Endothelial cell of umbilical vein (primary cell): ENCODE measurements at regions not wholly inside any gene's neighbourhood (a gene's known extent, or its start where the extent isn't known, plus 50 kb on each side); places are given as distances from the start of the nearest gene placed in this dataset.

Experiments used
- BruUV-seq: library from RNA; stranded (reverse); fragments of 400-500 nt; replicated peaks from 2 replicates; lab custom pipeline; 2021; lab: Mats Ljungman, UMichigan
- CTCF ChIA-PET: fragments of 300-600, 350-600 bp; sonication (Branson Sonifier 250); formaldehyde crosslinking; loops from one replicate; lab custom pipeline; 2021; ENCODE audit warnings: antibody characterized with exemption, inconsistent platforms; lab: Charles Lee
- POLR2A ChIA-PET: fragments of 300-600, 350-600 bp; sonication (Branson Sonifier 250); formaldehyde crosslinking; loops from one replicate; lab custom pipeline; 2021; ENCODE audit warnings: antibody characterized with exemption, inconsistent platforms; lab: Charles Lee
- DNase-seq: peaks from one replicate; pipeline ENCODE4 v3.0.0-alpha.2; 2011; ENCODE audit warnings: low read depth, low spot score
- FAIRE-seq: peaks from 2 replicates; lab custom pipeline; 2011; peaks lifted over from hg19 to GRCh38; lab: Jason Lieb, UNC
- H2AFZ ChIP-seq: 2 replicates; pipeline ENCODE4 v1.6.0; 2012; ENCODE audit warnings: low read depth, low read length, control low read depth, inconsistent platforms
- H3K27ac ChIP-seq: 2 replicates; pipeline ENCODE4 v1.5.1; 2011; ENCODE audit warnings: low read depth, mild to moderate bottlenecking, control low read depth, low read length, moderate library complexity; ENCODE audit not compliant: insufficient read depth
- H3K27me3 ChIP-seq, 2 experiments: 2 replicates each; pipeline versions ENCODE4 v1.6.0 to v1.6.1; 2011; ENCODE audit warnings: low read length in 2 of 2, mixed read lengths in 1 of 2; ENCODE audit not compliant: control insufficient read depth in 2 of 2, insufficient read depth in 2 of 2
- H3K36me3 ChIP-seq, 2 experiments: 2 replicates in 1 of 2; 3 replicates in 1 of 2; pipeline ENCODE4 v1.5.1; 2011; ENCODE audit warnings: low read length in 2 of 2, mild to moderate bottlenecking in 1 of 2, moderate library complexity in 1 of 2; ENCODE audit not compliant: control insufficient read depth in 2 of 2, insufficient read depth in 2 of 2; ENCODE audit errors: extremely low read depth in 1 of 2
- H3K4me1 ChIP-seq: 3 replicates; pipeline ENCODE4 v1.5.1; 2011; ENCODE audit warnings: mild to moderate bottlenecking, low read length; ENCODE audit not compliant: control insufficient read depth, insufficient read depth; ENCODE audit errors: extremely low read depth
- H3K4me2 ChIP-seq: 2 replicates; pipeline ENCODE4 v1.6.1; 2011; ENCODE audit warnings: low read length, control low read depth, mixed read lengths; ENCODE audit not compliant: insufficient read depth
- H3K4me3 ChIP-seq, 3 experiments: fragments of 200-600 bp in 1 of 3; sonication (generic), shearing (Covaris generic) in 1 of 3; replicated peaks in 1 of 3; 2 replicates each; pipeline ENCODE4 v1.5.1; 2011 to 2016; ENCODE audit warnings: control low read depth in 3 of 3, low read length in 3 of 3, mild to moderate bottlenecking in 2 of 3, inconsistent platforms in 1 of 3, low read depth in 1 of 3, moderate library complexity in 1 of 3; ENCODE audit not compliant: insufficient read depth in 1 of 3
- H3K79me2 ChIP-seq: 2 replicates; pipeline ENCODE4 v1.6.0; 2012; ENCODE audit warnings: low read length, inconsistent platforms; ENCODE audit not compliant: control insufficient read depth, insufficient read depth
- H3K9ac ChIP-seq: replicated peaks from 2 replicates; pipeline ENCODE3; 2011; ENCODE audit warnings: low read length, control low read depth; ENCODE audit not compliant: insufficient read depth; ENCODE audit errors: extremely low read depth
- H3K9me1 ChIP-seq: replicated peaks from 3 replicates; pipeline ENCODE4 v1.6.0; 2011; ENCODE audit warnings: mild to moderate bottlenecking, low read length; ENCODE audit not compliant: control insufficient read depth, insufficient read depth; ENCODE audit errors: extremely low read depth
- H3K9me3 ChIP-seq: replicated peaks from 2 replicates; pipeline ENCODE4 v1.5.1; 2012; ENCODE audit warnings: low read length, inconsistent platforms; ENCODE audit not compliant: control insufficient read depth, insufficient read depth
- H4K20me1 ChIP-seq: replicated peaks from 2 replicates; pipeline ENCODE3; 2011; ENCODE audit warnings: mild to moderate bottlenecking, low read length; ENCODE audit not compliant: control insufficient read depth, insufficient read depth; ENCODE audit errors: extremely low read depth
- EZH2 ChIP-seq: IDR thresholded peaks from 2 replicates; pipeline ENCODE4 v1.6.1; 2012; ENCODE audit warnings: borderline replicate concordance, low read depth, mild to moderate bottlenecking, moderate library complexity, low read length, inconsistent platforms; ENCODE audit not compliant: severe bottlenecking
- FOS ChIP-seq: IDR thresholded peaks from 2 replicates; pipeline ENCODE4 v1.6.1; 2011; ENCODE audit warnings: mild to moderate bottlenecking, low read length, moderate library complexity, borderline replicate concordance; ENCODE audit not compliant: insufficient read depth
- GATA2 ChIP-seq: IDR thresholded peaks from 2 replicates; pipeline ENCODE4 v1.7.0; 2011; ENCODE audit warnings: low read depth, mild to moderate bottlenecking, moderate library complexity, mixed read lengths, low read length; ENCODE audit not compliant: insufficient read length, insufficient read depth
- JUN ChIP-seq: IDR thresholded peaks from 2 replicates; pipeline ENCODE4 v1.6.1; 2011; ENCODE audit warnings: borderline replicate concordance, low read depth; ENCODE audit not compliant: insufficient read length, insufficient read depth
- MYC ChIP-seq: IDR thresholded peaks from one replicate; pipeline ENCODE4 v1.6.1; 2011; ENCODE audit warnings: mild to moderate bottlenecking, low read depth, low read length
- POLR2A ChIP-seq: IDR thresholded peaks from 2 replicates; pipeline ENCODE4 v1.6.1; 2012; ENCODE audit warnings: low read depth, mild to moderate bottlenecking, control low read depth, low read length
- POLR2AphosphoS5 ChIP-seq: IDR thresholded peaks from 2 replicates; pipeline ENCODE4 v1.6.1; 2012; ENCODE audit warnings: low read depth, mild to moderate bottlenecking, control low read depth, low read length, moderate library complexity; ENCODE audit not compliant: insufficient read depth
- dilution Hi-C: fragments of 300-500 bp; cut with MboI; formaldehyde crosslinking; loops from one replicate; pipeline ENCODE4 v1.15.0; 2019; ENCODE audit warnings: low sequenced_read_pairs; ENCODE audit not compliant: extremely low pct_ligation_motif_present
- intact Hi-C: fragments of 100-400 bp; cut with micrococcal nuclease; formaldehyde crosslinking; loops from one replicate; pipeline ENCODE4 v1.10.0; 2022
- TF ChIP-seq, protein P1 (sequence below): IDR thresholded peaks from 2 replicates; pipeline ENCODE4 v1.6.1; 2011; ENCODE audit not compliant: insufficient read depth, insufficient read length
- TF ChIP-seq, protein P2 (sequence below), 2 donors: IDR thresholded peaks; 1 replicate in 1 of 2; 2 replicates in 1 of 2; pipeline ENCODE4 v1.5.1; 2011; ENCODE audit warnings: low read length in 2 of 2, mild to moderate bottlenecking in 2 of 2, moderate library complexity in 2 of 2, control low read depth in 1 of 2, inconsistent platforms in 1 of 2, low read depth in 1 of 2; ENCODE audit not compliant: insufficient read depth in 1 of 2; ENCODE audit errors: extremely low read depth in 1 of 2

DNA sequence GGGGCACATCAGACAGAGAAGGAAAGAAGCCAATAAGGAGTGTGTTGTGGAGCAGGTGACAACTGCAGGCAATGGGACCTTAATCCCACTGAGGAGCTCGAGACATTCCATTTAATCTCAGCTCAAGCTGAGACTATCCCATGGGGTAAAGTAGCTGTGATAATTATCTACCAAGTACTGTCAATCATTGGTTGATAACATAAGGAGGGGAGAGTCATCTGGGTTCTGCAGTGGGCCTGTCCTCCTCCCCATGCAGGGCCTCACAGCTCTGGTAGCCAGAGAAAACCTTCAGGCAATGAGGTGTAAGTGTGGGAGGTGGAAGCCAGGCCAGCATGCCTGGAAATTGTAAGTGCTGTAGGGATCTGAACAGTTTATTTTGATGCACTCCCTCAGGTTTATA lies 375.0 kb upstream of the ARID1B start:
- H3K9me1 ChIP-seq = no peaks in the 10 kb centered on the region
- H4K20me1 ChIP-seq = no peaks in the 10 kb centered on the region
- CTCF ChIA-PET = no interaction called here
- no peaks in the 10 kb centered on the region for H3K4me1 ChIP-seq
- H3K36me3 ChIP-seq = no peaks in the 10 kb centered on the region
- H3K9me3 ChIP-seq = no peaks in the 10 kb centered on the region
- FAIRE-seq (no peak), DNase-seq (no peak)
- intact Hi-C loops (no loop called here), dilution Hi-C loops (no loop called here)
- peaks cover 0 to 1% of the 10 kb centered on the region in 2 experiments for H3K27me3 ChIP-seq
- BruUV-seq = no TSS peak
- no peak overlapping the region for H3K9ac ChIP-seq
- no peak overlapping the region for H3K27ac ChIP-seq
- TF ChIP-seq POLR2AphosphoS5 = no peak
- no peak for TF ChIP-seq EZH2
- TF ChIP-seq MYC = no peak
- TF ChIP-seq, protein P1, sequence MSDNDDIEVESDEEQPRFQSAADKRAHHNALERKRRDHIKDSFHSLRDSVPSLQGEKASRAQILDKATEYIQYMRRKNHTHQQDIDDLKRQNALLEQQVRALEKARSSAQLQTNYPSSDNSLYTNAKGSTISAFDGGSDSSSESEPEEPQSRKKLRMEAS = no peak
- no peak for TF ChIP-seq FOS
- no peak for TF ChIP-seq POLR2A
- TF ChIP-seq JUN = no peak
- TF ChIP-seq, protein P2, sequence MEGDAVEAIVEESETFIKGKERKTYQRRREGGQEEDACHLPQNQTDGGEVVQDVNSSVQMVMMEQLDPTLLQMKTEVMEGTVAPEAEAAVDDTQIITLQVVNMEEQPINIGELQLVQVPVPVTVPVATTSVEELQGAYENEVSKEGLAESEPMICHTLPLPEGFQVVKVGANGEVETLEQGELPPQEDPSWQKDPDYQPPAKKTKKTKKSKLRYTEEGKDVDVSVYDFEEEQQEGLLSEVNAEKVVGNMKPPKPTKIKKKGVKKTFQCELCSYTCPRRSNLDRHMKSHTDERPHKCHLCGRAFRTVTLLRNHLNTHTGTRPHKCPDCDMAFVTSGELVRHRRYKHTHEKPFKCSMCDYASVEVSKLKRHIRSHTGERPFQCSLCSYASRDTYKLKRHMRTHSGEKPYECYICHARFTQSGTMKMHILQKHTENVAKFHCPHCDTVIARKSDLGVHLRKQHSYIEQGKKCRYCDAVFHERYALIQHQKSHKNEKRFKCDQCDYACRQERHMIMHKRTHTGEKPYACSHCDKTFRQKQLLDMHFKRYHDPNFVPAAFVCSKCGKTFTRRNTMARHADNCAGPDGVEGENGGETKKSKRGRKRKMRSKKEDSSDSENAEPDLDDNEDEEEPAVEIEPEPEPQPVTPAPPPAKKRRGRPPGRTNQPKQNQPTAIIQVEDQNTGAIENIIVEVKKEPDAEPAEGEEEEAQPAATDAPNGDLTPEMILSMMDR (IDR thresholded peaks at IDR 0.05; ENCODE audit: extremely low read depth in 1 of 2, insufficient read depth in 1 of 2, low read depth in 1 of 2, low read length in 2 of 2) = no peak
- no peak for TF ChIP-seq GATA2
- H3K79me2 ChIP-seq = no peaks in the 10 kb centered on the region
- POLR2A ChIA-PET = no interaction called here
- H3K4me2 ChIP-seq = no peak overlapping the region
- H2AFZ ChIP-seq = no peak overlapping the region
- no peak overlapping the region for H3K4me3 ChIP-seq
